ENCODE measurements at regions not wholly inside any gene's neighbourhood (a gene's known extent, or its start where the extent isn't known, plus 50 kb on each side); places are given as distances from the start of the nearest gene placed in this dataset.

DNA sequence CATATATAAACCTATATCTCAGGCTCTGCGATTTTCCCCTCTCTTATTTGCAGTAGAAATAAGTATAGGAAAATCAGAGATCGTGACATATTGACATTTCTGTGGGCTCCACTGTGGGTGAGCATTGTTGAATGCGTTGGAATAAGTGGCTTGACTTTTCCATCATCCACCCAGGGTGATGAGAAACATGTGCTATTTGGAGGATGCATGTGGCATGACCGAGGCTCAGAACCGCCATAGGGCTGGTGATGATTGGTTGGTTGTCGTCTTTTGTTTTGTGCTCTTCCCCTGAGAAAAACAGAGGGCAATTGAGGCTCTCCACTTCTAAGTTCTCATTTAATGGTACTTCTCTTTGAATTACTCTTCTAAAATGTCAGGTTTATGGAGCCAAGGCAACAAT is 140.1 kb downstream of the MXRA5 start:
- ATAC-seq (no peak), DNase-seq (no peak)
- Histone ChIP-seq H3K36me3 (no peaks in the 10 kb centered on the region), H3K27ac (no peak overlapping the region), H3K4me1 (no peaks in the 10 kb centered on the region), H3K4me3 (no peak overlapping the region), H3K27me3 (peaks cover 0 to 4% (median 0%) of the 10 kb centered on the region in 7 donors), H3K9me3 (no peaks in the 10 kb centered on the region)
- intact Hi-C loops (cut with DNase I), result no loop called here
- 88 to 90% methylated on average over 6 of the region's 6 CpGs for WGBS, 2 donors
- TF ChIP-seq, protein P1, sequence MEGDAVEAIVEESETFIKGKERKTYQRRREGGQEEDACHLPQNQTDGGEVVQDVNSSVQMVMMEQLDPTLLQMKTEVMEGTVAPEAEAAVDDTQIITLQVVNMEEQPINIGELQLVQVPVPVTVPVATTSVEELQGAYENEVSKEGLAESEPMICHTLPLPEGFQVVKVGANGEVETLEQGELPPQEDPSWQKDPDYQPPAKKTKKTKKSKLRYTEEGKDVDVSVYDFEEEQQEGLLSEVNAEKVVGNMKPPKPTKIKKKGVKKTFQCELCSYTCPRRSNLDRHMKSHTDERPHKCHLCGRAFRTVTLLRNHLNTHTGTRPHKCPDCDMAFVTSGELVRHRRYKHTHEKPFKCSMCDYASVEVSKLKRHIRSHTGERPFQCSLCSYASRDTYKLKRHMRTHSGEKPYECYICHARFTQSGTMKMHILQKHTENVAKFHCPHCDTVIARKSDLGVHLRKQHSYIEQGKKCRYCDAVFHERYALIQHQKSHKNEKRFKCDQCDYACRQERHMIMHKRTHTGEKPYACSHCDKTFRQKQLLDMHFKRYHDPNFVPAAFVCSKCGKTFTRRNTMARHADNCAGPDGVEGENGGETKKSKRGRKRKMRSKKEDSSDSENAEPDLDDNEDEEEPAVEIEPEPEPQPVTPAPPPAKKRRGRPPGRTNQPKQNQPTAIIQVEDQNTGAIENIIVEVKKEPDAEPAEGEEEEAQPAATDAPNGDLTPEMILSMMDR (IDR thresholded peaks at IDR 0.05), result no peak

GRCh38 chrX:3204606-3205005 is 141.8 kb downstream of the MXRA5 start:
- WGBS, 2 donors, result 47 to 59% methylated on average over 5 of the region's 5 CpGs
- no peaks in the 10 kb centered on the region for H3K4me1 ChIP-seq
- H3K27ac ChIP-seq, result no peak overlapping the region
- TF ChIP-seq, protein P1 (IDR thresholded peaks at IDR 0.05), result no peak
- no peaks in the 10 kb centered on the region for H3K36me3 ChIP-seq
- H3K27me3 ChIP-seq, result peaks cover 0 to 4% (median 0%) of the 10 kb centered on the region in 7 donors
- intact Hi-C loops (cut with DNase I), result no loop called here
- H3K4me3 ChIP-seq, result no peak overlapping the region
- H3K9me3 ChIP-seq, result no peaks in the 10 kb centered on the region
- no peak for ATAC-seq
- no peak for DNase-seq

DNA sequence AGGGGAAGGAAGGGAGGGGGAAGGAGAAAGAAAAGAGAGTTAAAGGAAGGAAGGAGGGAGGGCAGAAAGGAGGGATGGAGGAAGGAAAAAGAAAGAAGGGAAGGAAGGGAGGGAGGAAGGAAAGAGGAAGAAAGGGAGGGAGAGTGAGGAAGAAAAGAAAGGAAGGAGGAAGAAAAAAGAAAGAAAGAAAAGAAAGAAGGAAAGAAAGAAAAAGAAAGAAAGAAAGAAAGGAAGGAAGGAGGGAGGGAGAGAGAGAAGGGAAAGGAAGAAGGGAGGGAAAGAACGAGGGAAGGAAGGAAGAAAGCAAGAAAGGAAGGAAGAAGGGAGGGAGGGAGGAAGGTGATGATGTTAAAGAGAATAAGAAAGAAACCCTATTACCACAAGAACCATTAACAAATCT is 150.6 kb downstream of the MXRA5 start:
- intact Hi-C loops (cut with DNase I), result no loop called here

DNA sequence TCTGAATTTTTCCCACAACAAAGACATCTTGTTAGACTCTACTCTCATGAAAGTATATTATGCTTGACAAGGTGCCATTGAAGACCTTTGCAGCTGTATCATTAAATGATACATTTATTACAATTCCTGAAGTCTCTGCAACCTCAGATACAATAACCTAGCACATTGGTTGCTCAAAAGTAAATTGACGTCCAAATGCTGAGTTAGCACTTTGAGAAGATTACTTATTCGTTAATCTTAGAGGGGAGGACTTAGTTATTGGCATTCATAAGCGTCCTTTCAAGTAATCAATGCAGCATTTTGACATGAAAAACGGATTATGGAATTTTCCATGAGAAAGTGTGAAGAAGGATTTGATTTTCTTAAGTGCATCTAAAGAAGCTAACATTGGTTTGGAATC is 151.6 kb downstream of the ARSF start:
- Histone ChIP-seq H3K27ac (no peak overlapping the region), H3K27me3 (no peaks in the 10 kb centered on the region), H3K4me1 (no peaks in the 10 kb centered on the region), H3K36me3 (no peaks in the 10 kb centered on the region), H3K9me3 (peaks cover 0 to 14% (median 0%) of the 10 kb centered on the region in 11 donors), H3K4me3 (no peak overlapping the region)
- no peak for ATAC-seq
- WGBS, 2 donors, result 75 to 77% methylated on average over 4 of the region's 4 CpGs
- intact Hi-C loops (cut with DNase I), result no loop called here
- no peak for DNase-seq
- TF ChIP-seq, protein P1 (IDR thresholded peaks at IDR 0.05), result no peak

More for the DNA sequence above, 150.6 kb downstream of the MXRA5 start:
- H3K4me1 ChIP-seq, result no peaks in the 10 kb centered on the region
- ATAC-seq, result no peak
- peaks cover 0 to 25% (median 0%) of the 10 kb centered on the region in 11 donors for H3K9me3 ChIP-seq
- TF ChIP-seq, protein P1 (IDR thresholded peaks at IDR 0.05), result no peak
- no peaks in the 10 kb centered on the region for H3K27me3 ChIP-seq
- WGBS, 2 donors, result 5 to 27% methylated on average over 1 of the region's 1 CpG
- H3K4me3 ChIP-seq, result no peak overlapping the region
- DNase-seq, result no peak
- no peak overlapping the region for H3K27ac ChIP-seq
- no peaks in the 10 kb centered on the region for H3K36me3 ChIP-seq
